GM12891 (cell line): ENCODE measurements at regions not wholly inside any gene's neighbourhood (a gene's known extent, or its start where the extent isn't known, plus 50 kb on each side); places are given as distances from the start of the nearest gene placed in this dataset.

ENCODE experiments used
- PAX5 ChIP-seq: IDR thresholded peaks from 2 replicates; pipeline ENCODE4 v1.6.1; 2011; ENCODE audit warnings: low read length, moderate library complexity, mild to moderate bottlenecking; ENCODE audit not compliant: insufficient read depth, severe bottlenecking
- POLR2A ChIP-seq: IDR thresholded peaks from 2 replicates; pipeline ENCODE4 v1.6.1; 2011; ENCODE audit warnings: low read depth, low read length, control low read depth
- POLR2AphosphoS5 ChIP-seq: IDR thresholded peaks from 2 replicates; pipeline ENCODE4 v1.6.1; 2011; ENCODE audit warnings: low read depth, low read length, control low read depth

DNA sequence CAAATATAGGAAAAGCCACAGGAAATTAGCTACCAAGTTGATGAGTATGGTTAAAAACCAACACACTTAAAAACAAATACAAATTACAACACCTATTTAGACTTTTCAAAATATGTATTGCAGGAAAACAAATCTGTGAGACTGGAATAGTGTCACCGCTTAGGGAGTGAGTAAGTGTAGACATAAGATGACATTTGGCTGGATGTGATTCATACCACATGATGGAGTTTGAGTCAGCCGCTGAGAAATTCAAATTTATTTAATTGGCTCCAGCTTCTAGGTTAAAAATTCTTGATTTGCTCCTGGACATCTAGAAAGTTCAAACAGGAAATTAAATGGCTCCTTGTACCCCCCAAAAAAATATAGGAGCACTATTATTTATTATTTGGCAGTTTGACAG, 531.7 kb downstream of the SLITRK1 start:
- TF ChIP-seq POLR2AphosphoS5 (no peak), PAX5 (no peak), POLR2A (no peak)
